GM12892 (cell line): ENCODE measurements at regions not wholly inside any gene's neighbourhood (a gene's known extent, or its start where the extent isn't known, plus 50 kb on each side); places are given as distances from the start of the nearest gene placed in this dataset.

Experiments
- POLR2A ChIP-seq: IDR thresholded peaks from 2 replicates; pipeline ENCODE4 v1.6.1; 2011; ENCODE audit warnings: low read depth, low read length, control low read depth
- POLR2AphosphoS5 ChIP-seq: IDR thresholded peaks from 2 replicates; pipeline ENCODE4 v1.6.1; 2011; ENCODE audit warnings: low read depth, low read length, control low read depth

- no peak for TF ChIP-seq POLR2A
- no peak for TF ChIP-seq POLR2AphosphoS5
Measured at GRCh38 chr2:105592288-105592687, 152.4 kb upstream of the NCK2 start.
